H1 (cell line): ENCODE measurements at regions not wholly inside any gene's neighbourhood (a gene's known extent, or its start where the extent isn't known, plus 50 kb on each side); places are given as distances from the start of the nearest gene placed in this dataset.

ENCODE experiments used
- RAD21 ChIP-seq, 2 experiments: IDR thresholded peaks in 1 of 2; conservative IDR thresholded peaks in 1 of 2; 2 replicates each; pipeline ENCODE4 v1.6.1; 2011; ENCODE audit warnings: low read depth in 2 of 2, low read length in 2 of 2, improper control_type of control experiment in 1 of 2, inconsistent platforms in 1 of 2, mild to moderate bottlenecking in 1 of 2, moderate library complexity in 1 of 2
- TF ChIP-seq, protein P1 (sequence below): fragments of 300-600 bp; sonication (generic); IDR thresholded peaks from 2 replicates; pipeline ENCODE4 v1.7.1; 2012; ENCODE audit warnings: low read length, moderate library complexity, mild to moderate bottlenecking, inconsistent platforms; ENCODE audit not compliant: insufficient replicate concordance

DNA sequence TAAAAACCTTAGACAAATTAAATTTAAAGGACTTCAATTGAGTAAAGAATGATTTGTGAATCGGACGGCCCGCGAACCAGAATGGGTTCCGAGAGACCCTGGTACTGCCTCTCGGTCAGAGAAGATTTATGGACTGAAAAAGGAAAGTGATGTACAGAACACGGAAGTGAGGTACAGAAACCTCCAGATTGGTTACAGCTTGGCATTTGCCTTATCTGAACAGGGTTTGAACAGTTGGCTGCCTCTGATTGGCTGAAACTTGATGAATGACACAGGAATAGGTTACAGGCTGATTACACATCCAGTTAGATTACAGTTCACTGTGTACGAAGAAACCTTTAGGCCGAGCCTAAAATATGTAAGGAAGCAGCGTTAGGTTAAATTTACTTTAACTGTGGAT lies 156.5 kb upstream of the EGFLAM start (continued):
- TF ChIP-seq, protein P1, sequence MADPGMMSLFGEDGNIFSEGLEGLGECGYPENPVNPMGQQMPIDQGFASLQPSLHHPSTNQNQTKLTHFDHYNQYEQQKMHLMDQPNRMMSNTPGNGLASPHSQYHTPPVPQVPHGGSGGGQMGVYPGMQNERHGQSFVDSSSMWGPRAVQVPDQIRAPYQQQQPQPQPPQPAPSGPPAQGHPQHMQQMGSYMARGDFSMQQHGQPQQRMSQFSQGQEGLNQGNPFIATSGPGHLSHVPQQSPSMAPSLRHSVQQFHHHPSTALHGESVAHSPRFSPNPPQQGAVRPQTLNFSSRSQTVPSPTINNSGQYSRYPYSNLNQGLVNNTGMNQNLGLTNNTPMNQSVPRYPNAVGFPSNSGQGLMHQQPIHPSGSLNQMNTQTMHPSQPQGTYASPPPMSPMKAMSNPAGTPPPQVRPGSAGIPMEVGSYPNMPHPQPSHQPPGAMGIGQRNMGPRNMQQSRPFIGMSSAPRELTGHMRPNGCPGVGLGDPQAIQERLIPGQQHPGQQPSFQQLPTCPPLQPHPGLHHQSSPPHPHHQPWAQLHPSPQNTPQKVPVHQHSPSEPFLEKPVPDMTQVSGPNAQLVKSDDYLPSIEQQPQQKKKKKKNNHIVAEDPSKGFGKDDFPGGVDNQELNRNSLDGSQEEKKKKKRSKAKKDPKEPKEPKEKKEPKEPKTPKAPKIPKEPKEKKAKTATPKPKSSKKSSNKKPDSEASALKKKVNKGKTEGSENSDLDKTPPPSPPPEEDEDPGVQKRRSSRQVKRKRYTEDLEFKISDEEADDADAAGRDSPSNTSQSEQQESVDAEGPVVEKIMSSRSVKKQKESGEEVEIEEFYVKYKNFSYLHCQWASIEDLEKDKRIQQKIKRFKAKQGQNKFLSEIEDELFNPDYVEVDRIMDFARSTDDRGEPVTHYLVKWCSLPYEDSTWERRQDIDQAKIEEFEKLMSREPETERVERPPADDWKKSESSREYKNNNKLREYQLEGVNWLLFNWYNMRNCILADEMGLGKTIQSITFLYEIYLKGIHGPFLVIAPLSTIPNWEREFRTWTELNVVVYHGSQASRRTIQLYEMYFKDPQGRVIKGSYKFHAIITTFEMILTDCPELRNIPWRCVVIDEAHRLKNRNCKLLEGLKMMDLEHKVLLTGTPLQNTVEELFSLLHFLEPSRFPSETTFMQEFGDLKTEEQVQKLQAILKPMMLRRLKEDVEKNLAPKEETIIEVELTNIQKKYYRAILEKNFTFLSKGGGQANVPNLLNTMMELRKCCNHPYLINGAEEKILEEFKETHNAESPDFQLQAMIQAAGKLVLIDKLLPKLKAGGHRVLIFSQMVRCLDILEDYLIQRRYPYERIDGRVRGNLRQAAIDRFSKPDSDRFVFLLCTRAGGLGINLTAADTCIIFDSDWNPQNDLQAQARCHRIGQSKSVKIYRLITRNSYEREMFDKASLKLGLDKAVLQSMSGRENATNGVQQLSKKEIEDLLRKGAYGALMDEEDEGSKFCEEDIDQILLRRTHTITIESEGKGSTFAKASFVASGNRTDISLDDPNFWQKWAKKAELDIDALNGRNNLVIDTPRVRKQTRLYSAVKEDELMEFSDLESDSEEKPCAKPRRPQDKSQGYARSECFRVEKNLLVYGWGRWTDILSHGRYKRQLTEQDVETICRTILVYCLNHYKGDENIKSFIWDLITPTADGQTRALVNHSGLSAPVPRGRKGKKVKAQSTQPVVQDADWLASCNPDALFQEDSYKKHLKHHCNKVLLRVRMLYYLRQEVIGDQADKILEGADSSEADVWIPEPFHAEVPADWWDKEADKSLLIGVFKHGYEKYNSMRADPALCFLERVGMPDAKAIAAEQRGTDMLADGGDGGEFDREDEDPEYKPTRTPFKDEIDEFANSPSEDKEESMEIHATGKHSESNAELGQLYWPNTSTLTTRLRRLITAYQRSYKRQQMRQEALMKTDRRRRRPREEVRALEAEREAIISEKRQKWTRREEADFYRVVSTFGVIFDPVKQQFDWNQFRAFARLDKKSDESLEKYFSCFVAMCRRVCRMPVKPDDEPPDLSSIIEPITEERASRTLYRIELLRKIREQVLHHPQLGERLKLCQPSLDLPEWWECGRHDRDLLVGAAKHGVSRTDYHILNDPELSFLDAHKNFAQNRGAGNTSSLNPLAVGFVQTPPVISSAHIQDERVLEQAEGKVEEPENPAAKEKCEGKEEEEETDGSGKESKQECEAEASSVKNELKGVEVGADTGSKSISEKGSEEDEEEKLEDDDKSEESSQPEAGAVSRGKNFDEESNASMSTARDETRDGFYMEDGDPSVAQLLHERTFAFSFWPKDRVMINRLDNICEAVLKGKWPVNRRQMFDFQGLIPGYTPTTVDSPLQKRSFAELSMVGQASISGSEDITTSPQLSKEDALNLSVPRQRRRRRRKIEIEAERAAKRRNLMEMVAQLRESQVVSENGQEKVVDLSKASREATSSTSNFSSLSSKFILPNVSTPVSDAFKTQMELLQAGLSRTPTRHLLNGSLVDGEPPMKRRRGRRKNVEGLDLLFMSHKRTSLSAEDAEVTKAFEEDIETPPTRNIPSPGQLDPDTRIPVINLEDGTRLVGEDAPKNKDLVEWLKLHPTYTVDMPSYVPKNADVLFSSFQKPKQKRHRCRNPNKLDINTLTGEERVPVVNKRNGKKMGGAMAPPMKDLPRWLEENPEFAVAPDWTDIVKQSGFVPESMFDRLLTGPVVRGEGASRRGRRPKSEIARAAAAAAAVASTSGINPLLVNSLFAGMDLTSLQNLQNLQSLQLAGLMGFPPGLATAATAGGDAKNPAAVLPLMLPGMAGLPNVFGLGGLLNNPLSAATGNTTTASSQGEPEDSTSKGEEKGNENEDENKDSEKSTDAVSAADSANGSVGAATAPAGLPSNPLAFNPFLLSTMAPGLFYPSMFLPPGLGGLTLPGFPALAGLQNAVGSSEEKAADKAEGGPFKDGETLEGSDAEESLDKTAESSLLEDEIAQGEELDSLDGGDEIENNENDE: no peak
- TF ChIP-seq RAD21 (IDR thresholded peaks at IDR 0.05 in 1 of 2, conservative IDR thresholded peaks at IDR 0.05 in 1 of 2; ENCODE audit: low read depth in 2 of 2, low read length in 2 of 2): no peak
- TF ChIP-seq, all 59 proteins: peak for 0
